ENCODE measurements at regions not wholly inside any gene's neighbourhood (a gene's known extent, or its start where the extent isn't known, plus 50 kb on each side); places are given as distances from the start of the nearest gene placed in this dataset.

DNA sequence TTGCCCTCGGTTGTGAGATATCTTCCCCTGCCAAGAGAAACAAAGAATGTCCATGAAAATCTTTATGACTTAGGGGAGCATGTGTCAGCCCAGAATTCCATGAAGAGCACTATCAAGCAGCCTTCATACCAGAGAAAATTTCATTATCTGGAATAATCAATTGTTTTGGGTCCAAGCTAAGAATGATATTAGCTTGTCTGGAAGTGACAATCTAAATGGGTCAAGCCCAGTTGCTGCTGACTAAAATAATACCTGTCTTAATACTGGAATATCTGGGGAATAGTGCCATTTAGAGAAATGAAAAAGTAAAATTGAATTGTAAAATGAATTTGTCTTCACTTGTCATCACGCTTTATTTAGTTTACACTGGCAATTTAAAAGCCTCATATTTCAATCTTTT is 407.4 kb downstream of the PLA2G4A start:
- DNase-seq (ENCODE audit: low spot score): no peak

GRCh38 chr1:187236676-187237075 is 407.9 kb downstream of the PLA2G4A start:
- DNase-seq (ENCODE audit: low spot score): no peak

GRCh38 chr1:187237542-187237941 is 408.8 kb downstream of the PLA2G4A start:
- DNase-seq (ENCODE audit: low spot score): no peak

DNA sequence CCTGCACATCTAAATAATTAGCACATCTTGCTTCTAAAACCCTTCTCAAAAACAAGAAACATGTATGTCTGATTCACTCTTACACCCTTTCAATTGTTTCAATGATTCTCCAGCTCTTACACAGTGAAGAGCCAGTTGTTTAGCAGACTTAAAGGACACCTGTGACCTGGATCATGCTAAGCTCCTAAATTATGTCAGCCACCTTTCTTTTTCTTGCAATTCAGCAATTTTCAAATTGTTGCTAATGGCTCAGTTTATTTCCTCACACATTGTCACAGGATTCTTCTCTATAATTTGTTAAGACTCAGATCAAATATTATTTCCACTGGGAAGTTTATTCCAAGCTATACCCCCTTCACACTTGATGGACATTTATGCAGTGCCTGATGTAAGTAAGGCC is 413.2 kb downstream of the PLA2G4A start:
- no peak for DNase-seq (ENCODE audit: low spot score)

- DNase-seq (ENCODE audit: low spot score): peak; percentile 47
These were observed 415.9 kb downstream of the PLA2G4A start for GRCh38 chr1:187244623-187245022.

GRCh38 chr1:187245201-187245600 is 416.5 kb downstream of the PLA2G4A start:
- DNase-seq (ENCODE audit: low spot score): no peak

GRCh38 chr1:187249196-187249595 is 420.4 kb downstream of the PLA2G4A start:
- DNase-seq (ENCODE audit: low spot score): no peak

DNA sequence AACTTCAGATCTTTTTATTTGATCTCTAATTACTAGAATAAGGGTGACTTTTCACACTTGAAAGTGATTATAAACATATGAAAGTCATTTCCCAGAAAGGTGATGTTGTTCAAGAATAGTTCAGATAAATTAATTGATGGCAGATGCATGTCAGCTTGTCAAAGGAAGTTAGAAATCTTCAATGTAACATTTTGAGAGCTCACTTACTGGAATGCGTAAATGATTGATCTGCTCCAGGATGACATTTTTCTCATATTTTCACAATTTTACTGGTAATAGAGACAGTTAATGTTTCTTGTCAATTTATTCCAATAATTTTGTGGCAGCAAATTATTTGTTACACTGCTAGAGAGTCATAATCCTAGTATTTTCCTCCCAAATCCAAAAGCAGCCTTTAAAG is 424.2 kb downstream of the PLA2G4A start:
- no peak for DNase-seq (ENCODE audit: low spot score)

DNA sequence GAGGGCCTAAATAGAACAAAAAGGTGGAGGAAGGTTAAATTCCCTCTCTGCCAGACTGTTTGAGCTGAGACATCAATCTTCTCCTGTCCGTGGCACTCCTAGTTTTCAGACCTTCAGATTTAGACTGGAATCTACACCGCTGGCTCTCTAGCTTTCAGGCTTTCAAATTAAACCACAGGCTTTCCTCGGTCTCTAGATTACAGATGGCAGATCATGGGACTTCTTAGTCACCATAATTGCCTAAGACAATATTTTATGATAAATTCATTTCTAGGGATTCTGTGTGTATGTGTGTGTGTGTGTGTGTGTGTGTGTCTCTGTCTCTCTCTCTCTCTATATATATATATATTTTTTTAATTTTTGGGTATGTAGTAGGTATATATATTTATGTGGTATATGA is 428.7 kb downstream of the PLA2G4A start:
- no peak for DNase-seq (ENCODE audit: low spot score)

DNA sequence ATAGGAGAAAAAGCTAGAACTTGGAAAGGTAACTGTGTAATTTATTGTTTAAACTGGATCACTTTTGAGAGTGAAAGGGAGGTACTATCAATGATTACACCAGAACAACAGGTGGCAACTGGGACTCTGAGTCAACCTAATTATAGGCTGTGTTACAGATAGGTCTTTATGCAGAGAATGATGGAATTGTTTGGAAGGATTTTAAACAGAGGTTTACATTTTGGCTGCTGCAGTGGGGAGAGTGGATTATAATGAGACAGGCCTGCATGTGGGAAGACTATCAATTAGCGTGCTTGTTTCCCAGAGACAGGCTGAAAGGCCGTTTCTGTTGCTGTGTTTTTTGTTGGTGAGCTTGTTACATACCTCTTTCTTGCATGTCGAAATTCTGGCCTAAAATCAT is 432.9 kb downstream of the PLA2G4A start:
- DNase-seq (ENCODE audit: low spot score): no peak

DNA sequence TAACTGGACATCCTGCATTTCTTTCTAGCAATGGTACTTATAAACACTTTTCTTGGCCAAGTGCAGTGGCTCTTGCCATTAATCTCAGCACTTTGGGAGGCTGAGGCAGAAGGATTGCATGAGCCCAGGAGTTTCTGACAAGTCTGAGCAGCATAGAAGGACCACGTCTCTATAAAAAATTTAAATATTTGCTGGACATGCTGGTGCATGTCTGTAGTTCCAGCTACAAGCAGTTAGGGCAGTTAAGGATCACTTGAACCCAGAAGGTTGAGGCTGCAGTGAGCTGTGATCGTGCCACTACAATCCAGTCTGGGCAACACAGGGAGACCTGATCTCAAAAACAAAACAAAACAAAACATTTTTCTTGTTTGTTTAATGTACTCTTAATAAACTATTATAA is 434.0 kb downstream of the PLA2G4A start:
- DNase-seq (ENCODE audit: low spot score): no peak

GRCh38 chr1:187264995-187265602 is 436.4 kb downstream of the PLA2G4A start:
- DNase-seq (ENCODE audit: low spot score): peak; percentile 60

DNA sequence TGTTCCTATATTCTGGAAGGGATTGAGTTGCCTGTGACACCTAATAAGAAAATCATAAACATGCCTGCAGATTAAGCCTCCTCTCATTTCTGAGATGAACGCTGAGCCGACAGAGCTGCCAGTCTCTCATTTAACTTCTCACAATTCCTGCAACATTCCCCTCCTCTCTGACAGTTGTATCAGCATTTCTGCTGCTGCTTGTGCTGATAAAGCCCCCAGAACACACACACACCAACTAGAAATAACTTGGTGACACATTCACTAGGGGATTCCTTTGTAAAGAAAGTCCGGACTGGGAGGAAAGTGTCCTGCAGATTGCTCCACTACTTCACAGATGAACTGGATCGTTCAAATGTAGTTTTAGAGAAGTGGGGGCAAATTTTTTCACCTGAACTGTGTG is 437.3 kb downstream of the PLA2G4A start:
- peak; percentile 6 for DNase-seq (ENCODE audit: low spot score)

DNA sequence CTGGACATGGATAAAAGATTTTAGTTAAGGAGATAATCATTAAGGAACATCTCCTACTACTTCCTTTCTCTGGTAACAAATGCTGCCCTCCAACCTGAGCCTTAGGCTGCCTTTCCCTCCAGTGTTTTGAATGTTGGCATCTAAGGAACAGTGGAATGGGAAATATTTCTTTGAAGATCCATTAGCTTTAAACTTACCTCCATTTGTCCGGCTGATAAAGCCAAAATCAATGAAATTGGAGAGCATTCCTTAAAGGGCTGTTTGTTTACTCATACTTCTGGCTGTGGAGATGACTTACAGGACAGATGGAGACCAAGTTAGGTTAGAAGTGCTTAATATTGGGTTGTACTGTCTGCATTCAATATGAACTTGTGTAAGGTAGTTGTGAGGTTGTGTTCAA is 439.1 kb downstream of the PLA2G4A start:
- DNase-seq (ENCODE audit: low spot score): no peak

DNA sequence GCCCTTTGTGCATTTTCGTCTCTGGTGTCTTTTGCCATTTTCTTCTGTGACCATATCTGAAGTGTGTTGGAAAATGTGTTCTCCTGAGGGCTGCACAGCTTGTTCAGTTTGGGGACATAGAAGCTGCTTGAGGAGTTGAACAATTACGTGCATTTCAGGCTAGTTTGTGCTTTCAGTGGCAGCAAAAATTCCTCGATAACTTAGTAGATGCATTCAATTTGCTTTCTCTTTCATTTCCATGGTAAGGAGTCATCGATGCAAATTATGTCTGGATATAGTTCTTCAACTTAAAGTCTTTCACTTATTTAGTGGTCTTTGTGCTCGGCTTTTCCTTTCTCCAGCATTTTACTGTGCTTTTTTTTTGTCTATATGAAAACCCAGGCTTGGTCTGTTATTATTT is 441.5 kb downstream of the PLA2G4A start:
- DNase-seq (ENCODE audit: low spot score): no peak

DNA sequence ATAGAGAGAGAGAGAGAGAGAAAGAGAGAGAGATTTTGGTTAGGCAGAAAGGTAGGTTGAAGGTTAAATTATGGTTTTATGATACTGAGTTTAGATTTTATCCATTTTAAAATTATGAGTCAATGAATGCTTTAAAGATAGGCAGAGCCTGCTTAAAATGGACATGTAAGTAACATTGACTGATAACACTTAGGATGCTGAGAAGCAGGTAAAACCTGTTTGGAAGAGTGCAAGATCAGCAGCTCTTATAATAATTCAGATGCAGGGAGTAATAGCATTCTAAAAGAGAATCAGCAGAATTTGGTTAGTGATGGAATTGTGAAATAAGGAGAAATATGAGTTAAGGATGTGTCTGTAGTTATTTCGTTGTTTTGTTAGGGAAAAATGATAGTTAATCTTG is 446.6 kb downstream of the PLA2G4A start:
- DNase-seq (ENCODE audit: low spot score): peak; percentile 15

DNA sequence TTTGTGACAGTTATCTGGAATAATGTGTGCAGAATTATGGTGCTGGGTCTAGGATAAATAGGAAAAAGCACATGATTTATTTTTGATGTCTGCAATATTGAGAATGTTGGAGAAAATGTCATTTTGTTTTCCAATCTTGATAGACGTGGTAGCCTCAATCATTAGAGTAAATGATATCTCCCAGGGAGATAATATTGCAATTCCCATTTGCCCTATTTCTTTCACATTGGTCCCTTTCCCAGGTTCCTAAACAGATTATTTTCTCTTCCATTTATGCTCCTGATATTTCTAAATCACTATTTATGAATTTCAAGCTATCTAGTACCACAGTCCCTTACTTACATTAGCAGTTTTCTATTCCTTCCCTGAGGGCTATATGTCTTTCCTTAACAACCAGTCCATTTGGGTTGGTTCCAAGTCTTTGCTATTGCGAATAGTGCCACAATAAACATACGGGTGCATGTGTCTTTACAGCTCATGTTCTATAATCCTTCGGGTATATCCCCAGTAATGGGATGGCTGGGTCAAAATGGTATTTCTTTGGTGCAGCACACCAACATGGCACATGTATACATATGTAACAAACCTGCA is 447.3 kb downstream of the PLA2G4A start:
- DNase-seq (ENCODE audit: low spot score): no peak

DNA sequence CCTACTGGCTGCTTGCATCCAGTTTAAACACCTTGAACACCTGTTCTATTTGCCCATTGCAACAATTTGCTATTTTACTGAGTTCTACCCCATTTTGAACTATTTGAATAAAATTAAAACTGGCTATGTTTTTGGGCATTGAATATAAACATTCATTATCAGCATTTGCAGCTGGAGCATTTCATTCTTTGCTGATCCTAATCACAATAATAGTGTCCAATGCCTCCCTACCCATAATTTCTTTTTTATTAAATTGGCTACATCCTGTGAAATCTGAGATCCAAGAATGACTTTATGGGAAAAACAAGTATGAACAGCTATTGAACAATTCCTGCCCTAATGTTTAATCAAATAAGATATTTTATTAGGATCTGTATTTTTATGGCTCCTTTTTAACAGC is 447.9 kb downstream of the PLA2G4A start:
- no peak for DNase-seq (ENCODE audit: low spot score)

DNA sequence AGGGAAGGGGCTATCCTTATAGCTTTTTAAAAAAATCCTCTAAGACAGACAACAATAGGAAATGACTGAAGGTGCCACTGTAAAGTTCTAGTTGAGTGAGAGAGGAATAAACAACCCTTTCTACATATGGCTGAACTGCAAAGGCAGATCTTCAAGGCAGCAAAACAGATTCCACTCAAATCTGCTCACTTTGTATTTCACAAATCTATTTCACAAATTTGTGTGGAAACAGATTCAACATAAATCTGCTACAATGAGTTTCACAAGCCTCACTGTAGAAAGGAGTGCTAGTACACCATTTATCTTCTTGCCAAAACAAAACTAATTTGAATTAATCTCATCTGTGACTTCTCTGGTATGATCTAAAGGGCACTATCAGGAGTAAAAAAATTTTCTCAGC is 451.3 kb downstream of the PLA2G4A start:
- DNase-seq (ENCODE audit: low spot score): no peak

DNA sequence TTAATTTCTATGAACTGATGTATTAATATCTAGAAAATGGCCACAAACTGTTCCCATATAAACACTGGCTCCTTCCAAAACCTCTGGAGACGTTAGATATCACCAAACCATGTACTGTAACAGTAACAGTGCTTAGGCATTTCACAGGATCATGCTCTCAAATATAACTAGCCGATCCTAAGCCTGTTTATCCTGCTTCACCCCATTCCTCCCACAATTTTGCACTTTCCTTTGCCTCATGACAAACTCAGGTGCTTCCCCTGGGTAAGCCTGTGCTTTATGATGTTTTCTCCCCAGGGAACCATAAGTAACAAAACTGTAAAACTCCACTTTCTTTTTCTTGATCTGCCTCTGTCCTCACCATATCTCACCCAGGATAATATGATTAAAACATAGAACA is 452.3 kb downstream of the PLA2G4A start:
- no peak for DNase-seq (ENCODE audit: low spot score)

DNA sequence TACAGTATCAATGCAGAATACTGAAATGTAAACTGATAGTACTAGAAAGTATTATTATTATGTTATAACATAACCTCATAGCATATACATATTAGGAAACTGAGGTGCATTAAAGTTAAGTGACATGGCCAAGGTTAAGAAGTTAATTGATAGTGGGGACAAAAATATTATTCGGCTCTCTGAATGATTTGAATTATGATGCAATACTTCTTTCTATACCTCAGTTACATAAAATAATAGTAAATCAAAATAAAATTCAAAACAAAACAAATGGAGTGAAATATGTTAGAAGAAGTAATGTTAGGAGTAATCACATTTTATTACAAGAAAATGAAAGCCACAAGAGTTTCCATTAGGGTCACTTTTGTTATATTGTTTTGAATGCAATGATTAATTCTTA is 455.2 kb downstream of the PLA2G4A start:
- DNase-seq (ENCODE audit: low spot score): no peak

DNA sequence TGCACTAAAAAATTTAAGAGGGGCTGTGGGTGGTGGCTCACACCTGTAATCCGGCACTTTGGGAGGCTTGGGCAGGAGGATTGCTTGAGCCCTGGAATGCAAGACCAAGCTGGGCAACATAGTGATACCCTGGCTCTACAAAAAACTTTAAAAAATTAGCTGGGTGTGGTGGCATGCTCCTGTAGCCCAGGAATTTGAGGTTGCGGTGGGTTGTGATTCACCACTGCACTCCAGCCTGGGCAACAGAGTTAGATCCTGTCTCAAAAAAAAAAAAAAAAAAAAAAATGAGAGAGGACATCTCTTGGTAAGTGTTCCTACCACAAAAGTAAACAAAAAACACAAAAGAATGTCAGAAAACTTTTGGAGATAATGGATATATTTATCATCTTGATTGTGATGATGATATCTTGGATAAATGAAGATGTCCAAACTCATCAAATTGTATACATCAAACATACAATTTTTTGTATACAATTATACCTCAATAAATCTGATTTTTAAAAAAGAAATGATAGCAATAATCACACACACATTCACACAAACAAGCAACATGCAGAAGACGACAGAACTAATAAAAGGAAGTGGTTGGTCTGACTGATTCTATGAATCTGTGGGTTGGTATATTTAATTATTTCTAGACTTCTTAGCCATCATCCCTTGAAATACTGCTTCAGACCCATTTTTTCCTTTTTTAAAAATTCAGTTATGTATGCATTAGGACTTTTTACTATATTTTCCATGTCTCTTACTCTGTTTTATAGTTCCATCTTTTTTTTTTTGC is 465.9 kb downstream of the PLA2G4A start:
- DNase-seq (ENCODE audit: low spot score): no peak

DNA sequence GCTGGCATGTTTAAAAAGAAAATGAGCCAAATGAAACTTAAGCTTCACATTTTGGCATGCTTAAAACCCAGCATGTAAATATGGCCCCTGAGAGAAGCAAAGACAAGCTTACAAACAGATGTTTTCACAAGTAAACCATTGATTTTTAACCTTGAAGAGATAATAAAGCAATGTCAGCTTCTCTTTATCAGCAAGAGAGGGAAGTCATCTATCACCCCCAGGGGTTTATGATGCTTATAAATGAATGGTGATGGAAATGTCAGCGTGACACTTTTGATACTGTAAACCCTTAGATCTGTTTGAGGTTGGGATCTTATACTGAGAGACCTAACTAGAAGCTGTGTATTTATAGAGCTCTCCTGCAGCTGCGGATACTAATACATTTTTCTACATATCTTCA is 471.3 kb downstream of the PLA2G4A start:
- peak; percentile 3 for DNase-seq (ENCODE audit: low spot score)

All from umbilical cord (tissue), 1 donor.